B cell (primary cell): ENCODE measurements at regions not wholly inside any gene's neighbourhood (a gene's known extent, or its start where the extent isn't known, plus 50 kb on each side); places are given as distances from the start of the nearest gene placed in this dataset.

Source experiments
- CTCF ChIP-seq: fragments of 200-600 bp; IDR thresholded peaks from one replicate; pipeline ENCODE4 v1.8.0; 2022; ENCODE audit warnings: antibody characterized with exemption, mild to moderate bottlenecking
- EZH2 ChIP-seq: IDR thresholded peaks from 2 replicates; pipeline ENCODE4 v1.6.1; 2012; ENCODE audit warnings: borderline replicate concordance, low read depth, mild to moderate bottlenecking, moderate library complexity, low read length; ENCODE audit not compliant: insufficient read depth, poor library complexity, severe bottlenecking

- no peak for TF ChIP-seq CTCF
- TF ChIP-seq EZH2, result no peak
Observed at GRCh38 chr2:41180387-41180786, 728.5 kb upstream of the SLC8A1 start.
